ENCODE measurements at regions not wholly inside any gene's neighbourhood (a gene's known extent, or its start where the extent isn't known, plus 50 kb on each side); places are given as distances from the start of the nearest gene placed in this dataset.

DNA sequence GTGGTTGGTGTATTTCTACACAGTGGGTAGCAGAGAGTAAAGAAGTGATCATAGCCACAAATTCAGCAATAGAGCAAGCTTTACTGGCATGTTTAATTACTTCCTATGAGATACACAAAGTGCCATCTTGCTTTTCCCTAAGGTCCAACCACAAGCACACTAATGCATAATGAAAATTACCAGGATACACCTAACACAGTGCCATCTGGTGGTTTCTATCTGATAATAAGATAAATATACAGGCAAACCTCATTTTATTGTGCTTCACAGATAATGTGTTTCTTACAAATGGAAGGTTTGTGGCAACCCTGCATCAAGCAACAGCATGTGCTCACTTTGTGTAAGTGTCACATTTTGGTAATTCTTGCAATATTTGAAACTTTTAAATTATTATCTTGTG, 223.0 kb downstream of the NSUN3 start:
- no peak for TF ChIP-seq CTCF (IDR thresholded peaks at IDR 0.05; ENCODE audit: poor library complexity, severe bottlenecking)
- no peak for TF ChIP-seq EZH2 (IDR thresholded peaks at IDR 0.05; ENCODE audit: borderline replicate concordance, insufficient read depth, low read length, poor library complexity, severe bottlenecking)
